Parathyroid adenoma (tissue), 2 donors: ENCODE measurements at regions not wholly inside any gene's neighbourhood (a gene's known extent, or its start where the extent isn't known, plus 50 kb on each side); places are given as distances from the start of the nearest gene placed in this dataset.

Source experiments
- H2AFZ ChIP-seq: fragments of 300-600 bp; sonication (generic); one replicate; pipeline ENCODE4 v1.7.0; 2017; ENCODE audit warnings: antibody characterized with exemption, mild to moderate bottlenecking
- H3K27ac ChIP-seq: fragments of 300-600 bp; sonication (generic); one replicate; pipeline ENCODE4 v1.7.0; 2017
- H3K27me3 ChIP-seq: fragments of 300-600 bp; sonication (generic); one replicate; pipeline ENCODE4 v1.7.0; 2017; ENCODE audit warnings: low read length; ENCODE audit not compliant: control insufficient read depth, insufficient read depth
- H3K36me3 ChIP-seq: fragments of 300-600 bp; sonication (generic); one replicate; pipeline ENCODE4 v1.7.0; 2017; ENCODE audit warnings: low read length; ENCODE audit not compliant: control insufficient read depth, insufficient read depth
- H3K4me1 ChIP-seq: fragments of 300-600 bp; sonication (generic); one replicate; pipeline ENCODE4 v1.7.0; 2017; ENCODE audit warnings: control low read depth
- H3K4me2 ChIP-seq: fragments of 300-600 bp; sonication (generic); one replicate; pipeline ENCODE4 v1.7.0; 2017; ENCODE audit warnings: low read length
- H3K4me3 ChIP-seq: fragments of 300-600 bp; sonication (generic); one replicate; pipeline ENCODE4 v1.7.0; 2017; ENCODE audit warnings: low read depth, low read length
- H3K79me2 ChIP-seq: fragments of 300-600 bp; sonication (generic); one replicate; pipeline ENCODE4 v1.7.0; 2017; ENCODE audit warnings: control low read depth
- H3K9ac ChIP-seq: fragments of 300-600 bp; sonication (generic); one replicate; pipeline ENCODE4 v1.7.0; 2017; ENCODE audit warnings: mild to moderate bottlenecking
- H3K9me3 ChIP-seq: fragments of 300-600 bp; sonication (generic); one replicate; pipeline ENCODE4 v1.7.0; 2017; ENCODE audit warnings: low read length; ENCODE audit not compliant: control insufficient read depth
- CTCF ChIP-seq: fragments of 300-600 bp; sonication (generic); IDR thresholded peaks from one replicate; pipeline ENCODE4 v1.7.0; 2017; ENCODE audit warnings: antibody characterized with exemption, mild to moderate bottlenecking
- donor health status: primary hyperparathyroidism.

- Histone ChIP-seq H3K9ac (no peak overlapping the region), H3K4me2 (no peak overlapping the region), H3K4me1 (no peaks in the 10 kb centered on the region), H3K79me2 (no peaks in the 10 kb centered on the region), H3K9me3 (no peaks in the 10 kb centered on the region), H3K36me3 (no peaks in the 10 kb centered on the region), H3K4me3 (no peak overlapping the region), H3K27ac (no peak overlapping the region), H3K27me3 (no peaks in the 10 kb centered on the region), H2AFZ (no peak overlapping the region)
- no peak for TF ChIP-seq CTCF
Observed at GRCh38 chr15:88982946-88983342, 69.8 kb upstream of the MFGE8 start.

- TF ChIP-seq CTCF, result no peak
- H2AFZ ChIP-seq, result no peak overlapping the region
- H3K27ac ChIP-seq, result no peak overlapping the region
- no peaks in the 10 kb centered on the region for H3K9me3 ChIP-seq
- H3K9ac ChIP-seq, result no peak overlapping the region
- H3K79me2 ChIP-seq, result no peaks in the 10 kb centered on the region
- H3K4me3 ChIP-seq, result no peak overlapping the region
- no peak overlapping the region for H3K4me2 ChIP-seq
- H3K36me3 ChIP-seq, result no peaks in the 10 kb centered on the region
- no peaks in the 10 kb centered on the region for H3K27me3 ChIP-seq
- no peaks in the 10 kb centered on the region for H3K4me1 ChIP-seq
Observed at GRCh38 chr15:88983861-88984429, 70.8 kb upstream of the MFGE8 start.

GRCh38 chr15:88985547-88986393 is 72.6 kb upstream of the MFGE8 start:
- Histone ChIP-seq H2AFZ (no peak overlapping the region), H3K4me1 (no peaks in the 10 kb centered on the region), H3K4me2 (no peak overlapping the region), H3K79me2 (no peaks in the 10 kb centered on the region), H3K9me3 (no peaks in the 10 kb centered on the region), H3K9ac (no peak overlapping the region), H3K27ac (no peak overlapping the region), H3K27me3 (no peaks in the 10 kb centered on the region), H3K36me3 (no peaks in the 10 kb centered on the region), H3K4me3 (no peak overlapping the region)
- no peak for TF ChIP-seq CTCF

GRCh38 chr15:88986949-88987590 is 73.9 kb upstream of the MFGE8 start:
- Histone ChIP-seq H3K36me3 (no peaks in the 10 kb centered on the region), H3K4me3 (no peak overlapping the region), H3K4me1 (no peaks in the 10 kb centered on the region), H3K27ac (no peak overlapping the region), H3K79me2 (no peaks in the 10 kb centered on the region), H3K9ac (no peak overlapping the region), H3K27me3 (no peaks in the 10 kb centered on the region), H3K9me3 (no peaks in the 10 kb centered on the region), H2AFZ (no peak overlapping the region), H3K4me2 (no peak overlapping the region)
- no peak for TF ChIP-seq CTCF
